GM19240 (cell line): ENCODE measurements at regions not wholly inside any gene's neighbourhood (a gene's known extent, or its start where the extent isn't known, plus 50 kb on each side); places are given as distances from the start of the nearest gene placed in this dataset.

Source experiments
- DNase-seq: peaks from one replicate; pipeline ENCODE4 v3.0.0; 2011; ENCODE audit warnings: low spot score; ENCODE audit not compliant: insufficient read length

DNA sequence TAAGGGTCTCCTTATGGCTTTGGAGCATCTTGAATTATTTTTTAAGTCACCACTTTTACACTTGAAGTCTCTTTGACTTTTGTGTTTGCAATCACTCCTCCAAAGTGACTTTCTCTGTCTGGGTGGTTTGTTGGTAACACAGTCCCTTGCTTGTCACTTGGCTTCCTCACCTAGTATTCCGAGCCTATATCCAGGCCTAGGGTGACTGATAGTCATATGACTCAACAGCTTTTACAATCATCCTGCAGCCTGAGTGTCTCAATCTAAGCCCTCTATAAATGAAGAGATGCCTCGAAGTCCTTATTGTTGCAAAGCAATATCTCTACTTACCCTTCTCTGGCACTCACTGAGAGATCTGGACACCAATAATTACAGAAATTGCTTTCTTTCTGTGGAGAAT lies 53.9 kb upstream of the SETBP1 start:
- no peak for DNase-seq

DNA sequence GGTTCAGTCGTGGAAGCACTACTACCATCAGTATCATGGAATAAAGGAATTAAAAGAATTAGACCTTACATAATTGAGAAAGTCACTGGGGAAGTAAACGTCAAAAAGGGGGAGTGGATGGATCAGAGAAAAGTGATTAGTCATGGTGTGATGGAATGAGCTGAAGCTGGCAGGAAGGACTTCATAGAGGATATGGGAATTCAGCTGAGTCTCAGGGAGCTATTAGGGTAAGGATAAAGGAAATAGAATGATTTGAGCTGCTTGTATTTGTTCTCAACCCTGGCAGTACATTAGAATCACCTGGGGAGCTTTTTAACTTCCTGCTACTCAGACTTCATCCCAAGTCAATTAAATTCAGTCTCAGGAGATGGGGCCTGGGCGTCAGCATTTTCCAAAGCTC lies 53.4 kb upstream of the SETBP1 start:
- no peak for DNase-seq

DNA sequence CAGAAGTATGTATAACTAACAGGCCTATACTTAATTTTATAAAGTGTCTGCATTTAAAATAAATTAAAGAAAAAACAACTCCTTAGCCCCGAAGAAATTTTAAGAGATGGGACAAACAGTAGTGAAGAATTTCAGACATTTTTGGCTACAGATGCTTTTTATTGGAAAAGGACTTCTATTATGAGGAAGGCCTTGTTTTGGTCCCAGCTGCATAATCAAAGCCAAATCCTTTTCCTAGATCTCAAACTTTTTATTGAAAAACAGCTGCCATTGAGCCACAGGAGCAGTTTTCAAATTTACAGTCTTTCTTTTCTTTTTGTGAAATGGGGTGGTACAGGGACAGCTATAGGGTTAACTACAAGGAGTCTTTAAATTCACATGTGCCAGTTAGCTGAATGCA lies 51.3 kb upstream of the SETBP1 start:
- DNase-seq = no peak

DNA sequence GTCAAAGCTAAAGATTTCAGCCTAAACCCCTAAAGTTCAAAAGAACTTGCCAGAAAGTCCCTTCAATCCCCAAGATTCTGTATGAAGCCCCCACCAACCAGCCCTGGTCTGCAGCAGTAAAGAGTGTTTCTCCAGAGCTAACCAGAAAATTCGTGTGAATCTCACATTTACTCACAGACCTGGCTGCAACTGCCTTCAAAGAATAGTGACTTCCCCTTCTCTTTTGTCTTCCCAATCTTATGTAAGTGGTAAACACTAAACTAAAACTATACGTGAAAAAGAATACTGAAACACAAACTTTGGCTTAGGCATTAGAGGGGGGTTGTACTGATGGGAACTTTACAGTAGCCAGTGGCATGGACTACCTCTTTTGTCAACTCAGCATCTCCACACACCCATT lies 50.6 kb upstream of the SETBP1 start:
- DNase-seq = no peak
